Fibroblast of mammary gland (primary cell): ENCODE measurements at regions not wholly inside any gene's neighbourhood (a gene's known extent, or its start where the extent isn't known, plus 50 kb on each side); places are given as distances from the start of the nearest gene placed in this dataset.
"Not testable (repeated sequence)": the region's sequence is repeated elsewhere in the genome, so short reads cannot be mapped to it uniquely, and the experiment has no call there.

Source experiments
- DNase-seq: peaks from one replicate; pipeline ENCODE4 v3.0.0-alpha.2; 2010; ENCODE audit warnings: low read depth
- H3K4me3 ChIP-seq: 2 replicates; pipeline ENCODE4 v1.5.1; 2011; ENCODE audit warnings: low read depth, mild to moderate bottlenecking, low read length, moderate library complexity; ENCODE audit not compliant: control insufficient read depth
- TF ChIP-seq, protein P1 (sequence below): conservative IDR thresholded peaks from 2 replicates; pipeline ENCODE4 v1.5.1; 2011; ENCODE audit warnings: low read depth, low read length, inconsistent platforms; ENCODE audit not compliant: control insufficient read depth, insufficient read depth

GRCh38 chr11:28792856-28793255 is 684.7 kb downstream of the METTL15 start:
- no peak for DNase-seq
- no peak overlapping the region for H3K4me3 ChIP-seq
- TF ChIP-seq, protein P1, sequence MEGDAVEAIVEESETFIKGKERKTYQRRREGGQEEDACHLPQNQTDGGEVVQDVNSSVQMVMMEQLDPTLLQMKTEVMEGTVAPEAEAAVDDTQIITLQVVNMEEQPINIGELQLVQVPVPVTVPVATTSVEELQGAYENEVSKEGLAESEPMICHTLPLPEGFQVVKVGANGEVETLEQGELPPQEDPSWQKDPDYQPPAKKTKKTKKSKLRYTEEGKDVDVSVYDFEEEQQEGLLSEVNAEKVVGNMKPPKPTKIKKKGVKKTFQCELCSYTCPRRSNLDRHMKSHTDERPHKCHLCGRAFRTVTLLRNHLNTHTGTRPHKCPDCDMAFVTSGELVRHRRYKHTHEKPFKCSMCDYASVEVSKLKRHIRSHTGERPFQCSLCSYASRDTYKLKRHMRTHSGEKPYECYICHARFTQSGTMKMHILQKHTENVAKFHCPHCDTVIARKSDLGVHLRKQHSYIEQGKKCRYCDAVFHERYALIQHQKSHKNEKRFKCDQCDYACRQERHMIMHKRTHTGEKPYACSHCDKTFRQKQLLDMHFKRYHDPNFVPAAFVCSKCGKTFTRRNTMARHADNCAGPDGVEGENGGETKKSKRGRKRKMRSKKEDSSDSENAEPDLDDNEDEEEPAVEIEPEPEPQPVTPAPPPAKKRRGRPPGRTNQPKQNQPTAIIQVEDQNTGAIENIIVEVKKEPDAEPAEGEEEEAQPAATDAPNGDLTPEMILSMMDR: no peak

GRCh38 chr11:28787897-28788296 is 679.7 kb downstream of the METTL15 start:
- not testable (repeated sequence) for DNase-seq, H3K4me3 ChIP-seq

DNA sequence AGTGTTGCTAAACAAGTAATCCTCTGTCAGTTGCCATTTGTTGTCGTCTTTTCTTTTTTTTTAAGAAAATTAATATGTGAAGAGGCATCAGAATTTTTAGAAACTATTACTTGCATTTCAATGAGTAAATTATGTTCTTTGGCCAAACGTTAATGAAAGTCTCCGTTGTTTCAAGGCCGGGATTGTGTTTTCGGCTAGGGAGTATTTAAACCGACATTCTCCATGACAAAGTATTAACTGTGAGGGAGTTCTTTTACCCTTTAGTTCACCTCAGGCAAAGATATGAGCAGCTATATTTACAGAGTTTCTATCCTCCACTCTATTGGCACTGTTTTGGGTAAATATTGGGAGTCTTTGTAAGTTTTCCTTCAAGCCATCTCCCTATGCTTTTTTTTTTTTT is 668.9 kb downstream of the METTL15 start:
- TF ChIP-seq, protein P1: no peak
- H3K4me3 ChIP-seq: no peak overlapping the region
- DNase-seq: no peak

- no peak overlapping the region for H3K4me3 ChIP-seq
- no peak for DNase-seq
- TF ChIP-seq, protein P1: no peak
Observed at GRCh38 chr11:28773606-28774005, 665.4 kb downstream of the METTL15 start.

DNA sequence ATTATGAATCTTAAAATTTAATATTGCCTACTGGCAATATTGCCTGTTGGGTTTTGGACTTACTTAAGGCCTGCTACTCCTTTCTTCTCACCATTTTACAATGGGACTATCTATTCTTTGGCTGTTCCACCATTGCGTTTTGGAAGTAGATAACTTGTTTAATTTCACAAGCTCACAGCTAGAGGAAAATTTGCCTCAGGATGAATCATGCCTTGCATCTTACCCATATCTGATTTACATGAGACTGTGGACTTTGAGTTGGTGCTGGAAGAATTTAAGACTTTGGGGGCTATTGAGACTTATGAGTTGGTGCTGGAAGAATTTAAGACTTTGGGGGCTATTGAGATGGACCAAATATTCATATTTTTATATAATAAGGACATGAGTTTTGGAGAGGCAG is 662.6 kb downstream of the METTL15 start:
- H3K4me3 ChIP-seq: no peak overlapping the region
- TF ChIP-seq, protein P1: no peak
- no peak for DNase-seq

DNA sequence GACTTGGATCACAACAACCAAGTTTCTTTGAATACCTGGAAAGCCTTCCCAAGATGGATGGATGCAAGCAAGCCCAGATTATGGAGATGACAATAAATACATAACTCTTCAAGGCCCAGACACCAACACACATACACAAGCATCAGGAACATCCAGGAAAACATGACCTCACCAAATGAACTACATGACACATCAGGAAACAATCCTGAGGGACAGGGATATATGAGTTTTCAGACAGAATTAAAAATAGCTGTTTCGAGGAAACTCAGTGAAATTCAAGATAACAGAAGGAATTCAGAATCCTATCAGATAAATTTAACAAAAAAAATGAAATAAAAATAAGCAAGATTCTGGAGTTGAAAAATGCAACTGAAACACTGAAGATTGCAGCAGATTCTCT is 659.4 kb downstream of the METTL15 start:
- DNase-seq: peak; percentile 33
- no peak overlapping the region for H3K4me3 ChIP-seq
- TF ChIP-seq, protein P1: no peak

- no peak for DNase-seq
- H3K4me3 ChIP-seq: no peak overlapping the region
- TF ChIP-seq, protein P1: no peak
Observed at GRCh38 chr11:28763876-28764275, 655.7 kb downstream of the METTL15 start.
